SK-N-SH (cell line): ENCODE measurements at regions not wholly inside any gene's neighbourhood (a gene's known extent, or its start where the extent isn't known, plus 50 kb on each side); places are given as distances from the start of the nearest gene placed in this dataset.

Experiments used
- CTCF ChIA-PET: fragments of 300-600, 350-600 bp; formaldehyde crosslinking; extraction: SDS; loops from one replicate; lab custom pipeline; 2021; lab: Yijun Ruan, JAX
- POLR2A ChIA-PET: fragments of 350-600 bp; sonication (Branson Sonifier 250); formaldehyde crosslinking; extraction: SDS; loops from one replicate; lab custom pipeline; 2020; ENCODE audit warnings: antibody characterized with exemption, inconsistent platforms; lab: Yijun Ruan, JAX
- DNase-seq: peaks from one replicate; pipeline ENCODE4 v3.0.0; 2012
- H2AFZ ChIP-seq: fragments of 200-600 bp; sonication (generic); 2 replicates; pipeline ENCODE4 v1.8.1; 2016; ENCODE audit warnings: antibody characterized with exemption, mild to moderate bottlenecking, low read depth
- H3F3A ChIP-seq: fragments of 200-600 bp; sonication (generic); replicated peaks from 2 replicates; pipeline ENCODE3; 2016; ENCODE audit warnings: antibody characterized with exemption, mild to moderate bottlenecking; ENCODE audit not compliant: insufficient read depth
- H3K27ac ChIP-seq, 2 experiments: fragments of 200-500 bp in 1 of 2; fragments of 200-600 bp in 1 of 2; sonication (Bioruptor generic) in 1 of 2; sonication (generic), shearing (Covaris generic) in 1 of 2; 2 replicates each; pipeline versions ENCODE4 v1.5.1 to v1.6.1; 2014 to 2016; ENCODE audit warnings: low read depth in 2 of 2, inconsistent platforms in 1 of 2, low read length in 1 of 2, mild to moderate bottlenecking in 1 of 2, mixed read lengths in 1 of 2
- H3K27me3 ChIP-seq: fragments of 200-600 bp; sonication (generic), shearing (Covaris generic); 2 replicates; pipeline ENCODE4 v1.6.1; 2016; ENCODE audit warnings: mixed run types; ENCODE audit not compliant: insufficient read depth
- H3K36me3 ChIP-seq, 2 experiments: fragments of 200-500 bp in 1 of 2; fragments of 200-600 bp in 1 of 2; sonication (Bioruptor generic) in 1 of 2; sonication (generic) in 1 of 2; replicated peaks in 1 of 2; 2 replicates each; pipeline versions ENCODE3 to v1.5.1; 2014 to 2016; ENCODE audit warnings: low read length in 1 of 2, mild to moderate bottlenecking in 1 of 2; ENCODE audit not compliant: insufficient read depth in 2 of 2, control insufficient read depth in 1 of 2
- H3K4me1 ChIP-seq, 2 experiments: fragments of 200-500 bp in 1 of 2; fragments of 200-600 bp in 1 of 2; sonication (Bioruptor generic) in 1 of 2; sonication (generic), shearing (Covaris generic) in 1 of 2; 2 replicates each; pipeline versions ENCODE4 v1.5.1 to v1.6.1; 2014 to 2016; ENCODE audit warnings: low read depth in 1 of 2, low read length in 1 of 2, mixed run types in 1 of 2; ENCODE audit not compliant: insufficient read depth in 2 of 2, control insufficient read depth in 1 of 2
- H3K4me2 ChIP-seq: fragments of 200-600 bp; sonication (generic), shearing (Covaris generic); 2 replicates; pipeline ENCODE4 v1.6.1; 2017; ENCODE audit warnings: mixed run types
- H3K4me3 ChIP-seq, 2 experiments: fragments of 200-500 bp in 1 of 2; fragments of 200-600 bp in 1 of 2; sonication (Bioruptor generic) in 1 of 2; sonication (generic), shearing (Covaris generic) in 1 of 2; 2 replicates each; pipeline versions ENCODE4 v1.5.1 to v1.8.1; 2014 to 2016; ENCODE audit warnings: low read depth in 2 of 2, inconsistent platforms in 1 of 2, low read length in 1 of 2, mild to moderate bottlenecking in 1 of 2, mixed read lengths in 1 of 2, moderate library complexity in 1 of 2
- H3K79me2 ChIP-seq: fragments of 200-600 bp; sonication (generic); 2 replicates; pipeline ENCODE4 v1.8.1; 2017; ENCODE audit warnings: mild to moderate bottlenecking; ENCODE audit not compliant: insufficient read depth
- H3K9ac ChIP-seq: fragments of 200-600 bp; sonication (generic); 2 replicates; pipeline ENCODE4 v1.6.1; 2017; ENCODE audit warnings: mixed run types
- H3K9me2 ChIP-seq: fragments of 200-600 bp; sonication (generic); 2 replicates; pipeline ENCODE4 v1.6.1; 2017; ENCODE audit warnings: mixed run types
- H3K9me3 ChIP-seq: fragments of 200-600 bp; sonication (generic); 2 replicates; pipeline ENCODE4 v1.6.1; 2017; ENCODE audit warnings: mixed run types, mild to moderate bottlenecking, moderate library complexity
- H4K20me1 ChIP-seq: fragments of 200-600 bp; sonication (generic); 2 replicates; pipeline ENCODE4 v1.6.1; 2017; ENCODE audit warnings: mild to moderate bottlenecking, mixed run types; ENCODE audit not compliant: insufficient read depth
- CTCF ChIP-seq: fragments of 200-600 bp; sonication (generic); IDR thresholded peaks from 2 replicates; pipeline ENCODE4 v1.6.1; 2017; ENCODE audit warnings: antibody characterized with exemption, mild to moderate bottlenecking, moderate library complexity
- EZH2phosphoT487 ChIP-seq: fragments of 200-600 bp; sonication (generic); IDR thresholded peaks from 2 replicates; pipeline ENCODE4 v1.6.1; 2017; ENCODE audit warnings: low read depth, mixed run types, mild to moderate bottlenecking, antibody characterized with exemption, moderate library complexity, borderline replicate concordance
- FOSL2 ChIP-seq: IDR thresholded peaks from 2 replicates; pipeline ENCODE4 v1.4.0; 2012; ENCODE audit warnings: low read depth, mild to moderate bottlenecking, moderate library complexity, borderline replicate concordance
- GABPA ChIP-seq: IDR thresholded peaks from 2 replicates; pipeline ENCODE4 v1.4.0; 2012; ENCODE audit warnings: low read depth, mild to moderate bottlenecking
- IRF3 ChIP-seq: fragments of 150-350 bp; IDR thresholded peaks from 2 replicates; pipeline ENCODE4 v1.6.1; 2016; ENCODE audit warnings: mild to moderate bottlenecking, low read depth, low read length
- MAX ChIP-seq: IDR thresholded peaks from 2 replicates; pipeline ENCODE4 v1.4.0; 2012; ENCODE audit warnings: low read depth
- MEF2A ChIP-seq: IDR thresholded peaks from 2 replicates; pipeline ENCODE4 v1.4.0; 2012; ENCODE audit warnings: low read depth, borderline replicate concordance
- MXI1 ChIP-seq: IDR thresholded peaks from 2 replicates; pipeline ENCODE4 v1.6.1; 2012; ENCODE audit warnings: mild to moderate bottlenecking, low read depth, low read length, improper control_type of control experiment
- NFIC ChIP-seq: IDR thresholded peaks from 2 replicates; pipeline ENCODE4 v1.4.0; 2012; ENCODE audit warnings: borderline replicate concordance
- NRF1 ChIP-seq: IDR thresholded peaks from 2 replicates; pipeline ENCODE4 v1.6.1; 2012; ENCODE audit warnings: low read depth, mild to moderate bottlenecking, low read length
- POLR2AphosphoS5 ChIP-seq: IDR thresholded peaks from 2 replicates; pipeline ENCODE4 v1.6.1; 2012; ENCODE audit warnings: low read depth, low read length
- RCOR1 ChIP-seq: fragments of 150-350 bp; IDR thresholded peaks from 2 replicates; pipeline ENCODE4 v1.6.1; 2017; ENCODE audit warnings: antibody characterized with exemption, low read length
- REST ChIP-seq: IDR thresholded peaks from 2 replicates; pipeline ENCODE4 v1.6.1; 2012; ENCODE audit warnings: mild to moderate bottlenecking, low read depth, low read length, moderate library complexity
- SMC3 ChIP-seq: IDR thresholded peaks from 2 replicates; pipeline ENCODE4 v1.6.1; 2012; ENCODE audit warnings: low read depth, low read length, improper control_type of control experiment
- TCF12 ChIP-seq: IDR thresholded peaks from 2 replicates; pipeline ENCODE4 v1.4.0; 2012
- USF1 ChIP-seq: IDR thresholded peaks from 2 replicates; pipeline ENCODE4 v1.4.0; 2012; ENCODE audit warnings: low read depth, borderline replicate concordance
- USF2 ChIP-seq: fragments of 150-350 bp; IDR thresholded peaks from 2 replicates; pipeline ENCODE4 v1.6.1; 2017; ENCODE audit warnings: antibody characterized with exemption, low read length, low read depth, borderline replicate concordance
- WGBS: methylation state at CpG from one replicate; pipeline ENCODE4 v1.1.6; 2017; ENCODE audit warnings: low lambda C conversion rate; 5-methylcytosine and 5-hydroxymethylcytosine counted together

- Histone ChIP-seq H3K27me3 (peaks cover 61% of the 10 kb centered on the region), H3K4me2 (peak overlapping the region; percentile 64; the same call in 1 of the 2 replicates), H3K9me2 (no peaks in the 10 kb centered on the region), H3K27ac (no peak overlapping the region), H2AFZ (no peak overlapping the region), H3K9me3 (no peaks in the 10 kb centered on the region), H3K9ac (no peak overlapping the region), H4K20me1 (no peaks in the 10 kb centered on the region), H3K79me2 (no peaks in the 10 kb centered on the region), H3K4me1 (0 out of 4 replicates have a peak, but pooled peaks cover 0 to 4% of the 10 kb centered on the region in 2 experiments), H3F3A (no peaks in the 10 kb centered on the region), H3K36me3 (no peaks in the 10 kb centered on the region), H3K4me3 (no peak overlapping the region)
- no peak for DNase-seq
- CTCF ChIA-PET: no interaction called here
- POLR2A ChIA-PET: no interaction called here
- under 1% methylated on average over 11 of the region's 11 CpGs for WGBS
- TF ChIP-seq TCF12 (no peak), REST (no peak), RCOR1 (no peak), GABPA (no peak), EZH2phosphoT487 (no peak), FOSL2 (no peak), USF1 (no peak), IRF3 (no peak), USF2 (no peak), SMC3 (no peak), MEF2A (no peak), NRF1 (no peak), POLR2AphosphoS5 (no peak), MAX (no peak), MXI1 (no peak), CTCF (no peak), NFIC (no peak)
Measured at GRCh38 chr16:86222965-86223551, 287.3 kb upstream of the FOXF1 start.
